ENCODE measurements at regions not wholly inside any gene's neighbourhood (a gene's known extent, or its start where the extent isn't known, plus 50 kb on each side); places are given as distances from the start of the nearest gene placed in this dataset.

DNA sequence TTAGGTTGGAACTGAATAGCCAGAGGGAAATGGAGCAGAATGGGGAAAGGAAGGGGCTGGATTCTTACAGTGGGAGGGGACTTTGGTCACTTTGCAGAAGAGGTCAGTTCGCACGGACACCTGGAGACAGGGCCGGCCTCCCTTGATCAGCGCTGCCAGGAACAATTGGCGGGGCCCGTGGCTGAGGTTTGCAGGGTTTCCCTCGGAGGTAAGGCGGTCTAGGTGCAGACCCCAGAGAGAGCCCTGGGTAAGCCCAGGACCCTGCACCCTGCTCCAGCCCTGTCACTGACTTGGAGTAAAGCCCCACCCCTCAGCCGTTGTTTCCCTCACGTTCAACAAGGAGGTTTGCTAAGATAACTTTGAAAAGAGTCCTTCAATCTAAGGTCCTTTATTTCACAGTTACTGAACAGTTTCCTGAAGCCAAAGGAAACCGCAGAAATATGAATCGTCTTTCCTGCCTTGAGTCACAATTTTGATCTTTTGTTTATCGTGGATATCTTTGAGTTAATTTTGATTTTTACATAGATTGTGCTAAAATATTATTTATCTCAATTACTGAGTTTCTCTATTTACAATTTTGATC, 231.4 kb upstream of the RTL1 start:
- ChIA-PET POLR2A (no interaction called here), CTCF (no interaction called here)
- no peak overlapping the region for H3K4me3 ChIP-seq (ENCODE audit: control insufficient read depth in 1 of 2, extremely low read depth in 1 of 2, low read length in 1 of 2)
- peaks cover 0 to 37% of the 10 kb centered on the region in 2 experiments for H3K27me3 ChIP-seq (replicated peaks in 1 of 2; ENCODE audit: control insufficient read depth in 2 of 2, extremely low read depth in 1 of 2, insufficient read depth in 2 of 2, low read length in 1 of 2)
- no peaks in the 10 kb centered on the region for H3K4me1 ChIP-seq (ENCODE audit: control insufficient read depth in 1 of 2, extremely low read depth in 1 of 2, insufficient read depth in 2 of 2, low read length in 2 of 2)
- 50% methylated on average over 8 of the region's 13 CpGs for WGBS (ENCODE audit: insufficient coverage)
- ATAC-seq (replicated peaks in 1 of 4) (no peak), DNase-seq (no peak)
- Mint-ChIP-seq H3K4me1 (no peaks in the 10 kb centered on the region), H3K27ac (no peak overlapping the region), H3K27me3 (peaks cover 10 to 28% of the 10 kb centered on the region in 2 donors), H3K9me3 (peaks cover 0 to 1% (median 0%) of the 10 kb centered on the region in 3 donors), H3K4me3 (no peak overlapping the region), H3K36me3 (no peaks in the 10 kb centered on the region)
- H3K36me3 ChIP-seq (ENCODE audit: control insufficient read depth in 2 of 2, extremely low read depth in 1 of 2, insufficient read depth in 1 of 2, low read length in 1 of 2) = no peaks in the 10 kb centered on the region
- no peak overlapping the region for H3K27ac ChIP-seq (ENCODE audit: low read length)
- no peaks in the 10 kb centered on the region for H3K9me3 ChIP-seq

DNA sequence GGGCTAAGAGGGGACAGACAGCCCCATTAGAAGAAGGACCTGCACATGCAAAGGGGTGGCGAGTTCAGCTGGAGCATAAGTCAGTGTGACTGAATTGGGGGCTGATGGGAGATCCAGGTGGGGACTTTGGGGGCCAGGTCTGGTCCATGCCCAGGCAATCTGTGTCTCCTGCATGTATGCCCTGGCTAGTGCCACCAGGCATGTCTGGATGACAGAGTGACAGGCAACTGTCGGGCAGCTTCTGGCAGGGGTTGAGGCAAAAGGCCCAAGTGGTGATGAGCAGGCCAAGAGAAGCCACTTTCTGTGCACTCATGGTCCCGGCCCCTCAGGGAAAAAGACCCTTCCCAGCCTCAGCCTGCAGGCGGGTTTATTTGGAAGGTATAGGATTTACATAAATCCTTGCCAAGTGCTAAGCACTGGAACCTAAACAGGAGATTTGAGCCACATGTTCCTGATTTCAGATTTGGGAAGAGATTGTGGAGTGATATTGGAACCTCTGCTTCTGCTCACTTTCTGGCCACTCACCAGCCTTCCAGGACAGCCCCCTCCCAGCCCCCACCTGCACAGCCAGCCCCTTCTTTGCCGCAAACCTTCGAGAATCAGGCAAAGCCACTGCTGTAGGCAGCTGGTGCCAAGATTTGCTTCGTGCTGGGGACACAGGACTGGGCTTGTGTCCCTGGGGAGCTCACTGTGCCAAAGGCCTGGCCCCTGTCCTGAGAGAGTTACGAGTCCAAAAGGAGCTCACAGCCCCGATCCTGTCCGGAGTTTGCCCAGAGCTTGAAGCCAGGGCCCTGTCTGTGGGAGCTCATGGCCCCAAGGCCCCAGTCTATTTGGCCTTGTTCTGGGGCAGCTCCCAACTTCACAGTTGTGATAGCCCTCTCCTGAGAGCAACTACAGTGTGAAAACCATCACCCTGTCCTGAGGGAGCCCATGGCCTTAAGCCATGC, 232.5 kb upstream of the RTL1 start:
- no peaks in the 10 kb centered on the region for H3K4me1 ChIP-seq (ENCODE audit: control insufficient read depth in 1 of 2, extremely low read depth in 1 of 2, insufficient read depth in 2 of 2, low read length in 2 of 2)
- H3K27me3 Mint-ChIP-seq = peaks cover 3 to 25% of the 10 kb centered on the region in 2 donors
- ChIA-PET CTCF (no interaction called here), POLR2A (no interaction called here)
- peaks cover 5 to 13% (median 6%) of the 10 kb centered on the region in 3 donors for H3K9me3 Mint-ChIP-seq
- H3K27me3 ChIP-seq (replicated peaks in 1 of 2; ENCODE audit: control insufficient read depth in 2 of 2, extremely low read depth in 1 of 2, insufficient read depth in 2 of 2, low read length in 1 of 2) = peaks cover 0 to 32% of the 10 kb centered on the region in 2 experiments
- H3K36me3 ChIP-seq (ENCODE audit: control insufficient read depth in 2 of 2, extremely low read depth in 1 of 2, insufficient read depth in 1 of 2, low read length in 1 of 2) = no peaks in the 10 kb centered on the region
- H3K4me1 Mint-ChIP-seq = no peaks in the 10 kb centered on the region
- H3K9me3 ChIP-seq = peaks cover 2% of the 10 kb centered on the region
- DNase-seq (no peak), ATAC-seq (replicated peaks in 1 of 4) (no peak)
- H3K4me3 ChIP-seq (ENCODE audit: control insufficient read depth in 1 of 2, extremely low read depth in 1 of 2, low read length in 1 of 2) = no peak overlapping the region
- no peaks in the 10 kb centered on the region for H3K36me3 Mint-ChIP-seq
- no peak overlapping the region for H3K4me3 Mint-ChIP-seq
- no peak overlapping the region for H3K27ac ChIP-seq (ENCODE audit: low read length)
- WGBS (ENCODE audit: insufficient coverage) = 84% methylated on average over 9 of the region's 10 CpGs
- no peak overlapping the region for H3K27ac Mint-ChIP-seq

DNA sequence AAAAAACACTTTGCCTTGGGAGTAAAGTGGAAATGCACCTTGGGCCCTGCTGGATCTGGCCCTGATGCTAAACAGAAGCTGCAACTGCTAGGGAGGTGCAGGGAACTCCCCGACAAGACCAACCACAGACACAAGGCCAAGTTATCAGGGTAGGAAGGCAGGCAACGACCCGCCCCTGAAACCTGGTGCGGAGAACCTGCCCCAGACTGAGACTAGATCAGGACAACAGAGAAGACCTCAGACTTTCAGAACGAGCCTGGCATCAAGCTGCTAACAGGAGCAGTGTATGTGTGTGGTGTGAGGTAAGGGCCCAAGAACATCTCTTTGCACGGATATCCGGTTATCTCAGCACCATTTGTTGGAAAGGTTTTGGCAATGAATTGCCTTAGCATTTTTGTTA, 233.7 kb upstream of the RTL1 start:
- Histone ChIP-seq H3K36me3 (ENCODE audit: control insufficient read depth in 2 of 2, extremely low read depth in 1 of 2, insufficient read depth in 1 of 2, low read length in 1 of 2) (no peaks in the 10 kb centered on the region), H3K4me3 (ENCODE audit: control insufficient read depth in 1 of 2, extremely low read depth in 1 of 2, low read length in 1 of 2) (no peak overlapping the region), H3K27me3 (replicated peaks in 1 of 2; ENCODE audit: control insufficient read depth in 2 of 2, extremely low read depth in 1 of 2, insufficient read depth in 2 of 2, low read length in 1 of 2) (peaks cover 0 to 26% of the 10 kb centered on the region in 2 experiments), H3K9me3 (peaks cover 2% of the 10 kb centered on the region), H3K4me1 (ENCODE audit: control insufficient read depth in 1 of 2, extremely low read depth in 1 of 2, insufficient read depth in 2 of 2, low read length in 2 of 2) (no peaks in the 10 kb centered on the region), H3K27ac (ENCODE audit: low read length) (no peak overlapping the region)
- Mint-ChIP-seq H3K4me1 (no peaks in the 10 kb centered on the region), H3K4me3 (no peak overlapping the region), H3K27ac (no peak overlapping the region), H3K36me3 (no peaks in the 10 kb centered on the region), H3K27me3 (peaks cover 3 to 22% of the 10 kb centered on the region in 2 donors), H3K9me3 (peaks cover 10 to 24% (median 15%) of the 10 kb centered on the region in 3 donors)
- WGBS (ENCODE audit: insufficient coverage) = 92% methylated on average over 2 of the region's 7 CpGs
- CTCF ChIA-PET = no interaction called here
- POLR2A ChIA-PET = no interaction called here
- no peak for ATAC-seq (replicated peaks in 1 of 4)
- DNase-seq = no peak

DNA sequence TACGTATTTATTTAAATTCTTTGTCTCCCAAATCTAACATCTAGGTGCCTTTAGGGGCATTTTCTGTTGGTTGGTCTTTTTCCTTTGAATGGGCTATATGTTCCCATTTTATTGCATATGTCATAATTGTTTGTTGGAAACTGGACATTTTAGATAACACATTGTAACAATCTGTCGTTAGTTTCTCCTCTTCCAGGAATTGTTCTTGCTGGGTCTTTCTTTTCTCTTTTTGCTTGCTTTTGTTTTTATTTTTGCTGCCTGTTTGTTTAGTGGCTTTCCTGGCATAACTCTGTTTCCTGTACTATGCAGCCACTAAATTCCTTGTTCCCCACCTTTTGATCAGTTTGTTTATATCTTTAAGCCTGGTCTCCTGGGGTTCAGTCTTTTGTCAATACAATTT, 244.3 kb upstream of the RTL1 start:
- H3K27ac ChIP-seq (ENCODE audit: low read length) = no peak overlapping the region
- CTCF ChIA-PET = no interaction called here
- no peak overlapping the region for H3K27ac Mint-ChIP-seq
- no peaks in the 10 kb centered on the region for H3K4me1 Mint-ChIP-seq
- peaks cover 0 to 21% of the 10 kb centered on the region in 2 experiments for H3K27me3 ChIP-seq (replicated peaks in 1 of 2; ENCODE audit: control insufficient read depth in 2 of 2, extremely low read depth in 1 of 2, insufficient read depth in 2 of 2, low read length in 1 of 2)
- H3K9me3 Mint-ChIP-seq = peaks cover 12 to 34% (median 24%) of the 10 kb centered on the region in 3 donors
- no peaks in the 10 kb centered on the region for H3K4me1 ChIP-seq (ENCODE audit: control insufficient read depth in 1 of 2, extremely low read depth in 1 of 2, insufficient read depth in 2 of 2, low read length in 2 of 2)
- WGBS (ENCODE audit: insufficient coverage) = no CpG with 5 or more reads among the region's 2 CpGs
- peaks cover 13 to 17% of the 10 kb centered on the region in 2 donors for H3K27me3 Mint-ChIP-seq
- no peak overlapping the region for H3K4me3 ChIP-seq (ENCODE audit: control insufficient read depth in 1 of 2, extremely low read depth in 1 of 2, low read length in 1 of 2)
- peaks cover 2% of the 10 kb centered on the region for H3K9me3 ChIP-seq
- POLR2A ChIA-PET = no interaction called here
- ATAC-seq (replicated peaks in 1 of 4) (no peak), DNase-seq (no peak)
- H3K36me3 Mint-ChIP-seq = peaks cover 5% of the 10 kb centered on the region
- H3K36me3 ChIP-seq (ENCODE audit: control insufficient read depth in 2 of 2, extremely low read depth in 1 of 2, insufficient read depth in 1 of 2, low read length in 1 of 2) = no peaks in the 10 kb centered on the region
- no peak overlapping the region for H3K4me3 Mint-ChIP-seq

DNA sequence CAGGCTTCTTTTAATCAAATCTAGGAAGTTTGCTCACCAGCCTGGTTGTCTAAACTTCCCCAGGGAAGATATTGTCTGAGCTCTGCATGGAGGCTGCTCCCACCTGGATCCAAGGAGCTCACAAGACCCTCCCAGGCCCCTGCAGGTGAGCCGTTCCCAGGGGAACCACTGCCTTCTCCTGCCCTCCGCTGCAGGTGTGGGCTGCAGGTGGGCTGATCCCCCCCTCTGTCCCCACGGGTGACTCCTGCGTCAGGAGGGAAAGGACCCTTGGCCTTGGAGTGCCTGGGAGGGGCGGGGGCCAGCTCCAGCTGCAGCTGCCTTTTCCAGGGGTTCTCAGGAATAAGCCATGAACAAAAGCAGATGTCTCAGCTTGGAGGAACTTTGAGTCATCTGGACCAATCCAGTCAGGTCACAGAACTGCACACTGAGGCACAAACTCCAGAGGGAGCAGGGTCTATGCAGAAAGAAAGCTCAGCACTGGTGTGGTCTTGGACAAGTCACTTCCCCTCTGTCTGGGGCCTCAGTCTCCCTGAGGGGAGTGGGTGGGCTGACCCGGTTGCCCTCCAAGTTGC, 246.6 kb upstream of the RTL1 start:
- Mint-ChIP-seq H3K4me1 (no peaks in the 10 kb centered on the region), H3K4me3 (no peak overlapping the region), H3K27me3 (peaks cover 13 to 17% of the 10 kb centered on the region in 2 donors), H3K9me3 (peaks cover 6 to 28% (median 21%) of the 10 kb centered on the region in 3 donors), H3K36me3 (peaks cover 5% of the 10 kb centered on the region), H3K27ac (no peak overlapping the region)
- Histone ChIP-seq H3K27me3 (replicated peaks in 1 of 2; ENCODE audit: control insufficient read depth in 2 of 2, extremely low read depth in 1 of 2, insufficient read depth in 2 of 2, low read length in 1 of 2) (peaks cover 0 to 27% of the 10 kb centered on the region in 2 experiments), H3K4me3 (ENCODE audit: control insufficient read depth in 1 of 2, extremely low read depth in 1 of 2, low read length in 1 of 2) (no peak overlapping the region), H3K27ac (ENCODE audit: low read length) (no peak overlapping the region), H3K9me3 (peaks cover 2% of the 10 kb centered on the region), H3K4me1 (ENCODE audit: control insufficient read depth in 1 of 2, extremely low read depth in 1 of 2, insufficient read depth in 2 of 2, low read length in 2 of 2) (no peaks in the 10 kb centered on the region), H3K36me3 (ENCODE audit: control insufficient read depth in 2 of 2, extremely low read depth in 1 of 2, insufficient read depth in 1 of 2, low read length in 1 of 2) (no peaks in the 10 kb centered on the region)
- ATAC-seq (replicated peaks in 1 of 4) = no peak
- 73% methylated on average over 4 of the region's 6 CpGs for WGBS (ENCODE audit: insufficient coverage)
- DNase-seq = no peak
- POLR2A ChIA-PET = no interaction called here
- CTCF ChIA-PET = no interaction called here

DNA sequence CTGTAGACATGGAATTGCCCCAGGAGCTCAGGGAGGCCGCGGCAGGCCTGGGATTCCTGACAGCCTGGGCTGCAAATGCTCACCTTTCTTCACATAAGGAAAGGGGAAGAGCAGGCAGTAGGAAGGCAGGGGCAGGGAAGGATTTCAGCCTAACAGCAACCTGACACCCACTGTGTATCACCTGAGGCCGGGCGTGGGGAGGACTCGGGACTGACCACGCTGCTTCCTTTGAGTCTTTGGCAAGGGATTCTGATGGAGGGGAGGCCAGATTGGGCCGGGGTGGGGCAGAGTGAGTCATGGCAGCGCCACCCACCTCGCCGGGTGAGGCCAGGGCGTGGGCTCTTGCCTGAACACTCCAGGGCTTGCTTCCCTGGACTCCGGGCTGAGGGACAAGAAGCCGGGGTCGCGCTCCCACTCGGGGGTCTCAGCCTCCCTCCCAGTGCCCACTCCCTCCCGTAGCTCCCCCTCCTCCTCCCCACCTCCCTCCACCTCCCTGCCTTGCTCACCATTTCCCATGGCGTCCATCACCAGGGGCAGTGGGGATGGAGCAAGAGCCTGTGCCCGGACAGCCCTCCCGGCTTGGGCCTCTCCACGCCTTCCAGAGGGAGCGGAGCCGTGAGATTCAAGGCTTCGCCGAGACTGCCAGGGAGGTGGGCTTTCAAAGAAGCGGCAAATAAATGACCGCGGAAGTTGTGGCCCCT, 247.9 kb upstream of the RTL1 start:
- ChIA-PET CTCF (no interaction called here), POLR2A (no interaction called here)
- Mint-ChIP-seq H3K27me3 (peaks cover 14 to 25% of the 10 kb centered on the region in 2 donors), H3K4me1 (no peaks in the 10 kb centered on the region), H3K36me3 (peaks cover 5% of the 10 kb centered on the region), H3K9me3 (peaks cover 6 to 18% (median 17%) of the 10 kb centered on the region in 3 donors), H3K27ac (no peak overlapping the region), H3K4me3 (no peak overlapping the region)
- Histone ChIP-seq H3K27ac (ENCODE audit: low read length) (no peak overlapping the region), H3K27me3 (replicated peaks in 1 of 2; ENCODE audit: control insufficient read depth in 2 of 2, extremely low read depth in 1 of 2, insufficient read depth in 2 of 2, low read length in 1 of 2) (peaks cover 0 to 27% of the 10 kb centered on the region in 2 experiments), H3K4me1 (ENCODE audit: control insufficient read depth in 1 of 2, extremely low read depth in 1 of 2, insufficient read depth in 2 of 2, low read length in 2 of 2) (no peaks in the 10 kb centered on the region), H3K36me3 (ENCODE audit: control insufficient read depth in 2 of 2, extremely low read depth in 1 of 2, insufficient read depth in 1 of 2, low read length in 1 of 2) (no peaks in the 10 kb centered on the region), H3K4me3 (ENCODE audit: control insufficient read depth in 1 of 2, extremely low read depth in 1 of 2, low read length in 1 of 2) (no peak overlapping the region), H3K9me3 (peaks cover 2% of the 10 kb centered on the region)
- ATAC-seq (replicated peaks in 1 of 4) (no peak), DNase-seq (no peak)
- 79% methylated on average over 24 of the region's 28 CpGs for WGBS (ENCODE audit: insufficient coverage)

Data from T-cell (primary cell).